ENCODE measurements at regions not wholly inside any gene's neighbourhood (a gene's known extent, or its start where the extent isn't known, plus 50 kb on each side); places are given as distances from the start of the nearest gene placed in this dataset.

GRCh38 chr7:16993543-16993942 is 111.8 kb upstream of the AGR3 start:
- TF ChIP-seq POU6F1 (CRISPR knock-in tag; IDR thresholded peaks at IDR 0.05; ENCODE audit: borderline replicate concordance, low read depth) (no peak), ESRRG (CRISPR knock-in tag; IDR thresholded peaks at IDR 0.05) (no peak), CREB5 (CRISPR knock-in tag; IDR thresholded peaks at IDR 0.05; ENCODE audit: low read depth) (no peak), ZNF565 (CRISPR knock-in tag; conservative IDR thresholded peaks at IDR 0.05; ENCODE audit: low read depth) (no peak), ZNF8 (CRISPR knock-in tag; IDR thresholded peaks at IDR 0.05) (no peak), OSR1 (CRISPR knock-in tag; IDR thresholded peaks at IDR 0.05) (no peak), SNAI2 (CRISPR knock-in tag; IDR thresholded peaks at IDR 0.05) (no peak)
- no peak for ATAC-seq

- TF ChIP-seq ISL1 (CRISPR knock-in tag; IDR thresholded peaks at IDR 0.05) (no peak), RARB (CRISPR knock-in tag; IDR thresholded peaks at IDR 0.05) (no peak), ZNF8 (CRISPR knock-in tag; IDR thresholded peaks at IDR 0.05) (no peak), ESRRG (CRISPR knock-in tag; IDR thresholded peaks at IDR 0.05) (no peak), ZFP3 (CRISPR knock-in tag; IDR thresholded peaks at IDR 0.05) (no peak), GLIS3 (CRISPR knock-in tag; IDR thresholded peaks at IDR 0.05) (no peak), ARNTL (CRISPR knock-in tag; IDR thresholded peaks at IDR 0.05; ENCODE audit: borderline replicate concordance, low read depth) (no peak), CSRNP3 (CRISPR knock-in tag; IDR thresholded peaks at IDR 0.05) (no peak), ZFP30 (CRISPR knock-in tag; IDR thresholded peaks at IDR 0.05) (no peak), OSR1 (CRISPR knock-in tag; IDR thresholded peaks at IDR 0.05) (no peak)
- ATAC-seq, result no peak
Measured at GRCh38 chr7:16998481-16999051, 116.8 kb upstream of the AGR3 start.

GRCh38 chr7:16999541-17000267 is 117.9 kb upstream of the AGR3 start:
- no peak for ATAC-seq
- TF ChIP-seq ZFP3 (CRISPR knock-in tag; IDR thresholded peaks at IDR 0.05) (no peak), CSDC2 (CRISPR knock-in tag; IDR thresholded peaks at IDR 0.05) (no peak), OSR1 (CRISPR knock-in tag; IDR thresholded peaks at IDR 0.05) (no peak), PATZ1 (CRISPR knock-in tag; IDR thresholded peaks at IDR 0.05; ENCODE audit: borderline replicate concordance) (no peak), TOX (CRISPR knock-in tag; IDR thresholded peaks at IDR 0.05; ENCODE audit: borderline replicate concordance) (no peak), ZNF70 (CRISPR knock-in tag; IDR thresholded peaks at IDR 0.05) (no peak), GLIS3 (CRISPR knock-in tag; IDR thresholded peaks at IDR 0.05) (no peak)

- no peak for TF ChIP-seq GLIS3 (CRISPR knock-in tag; IDR thresholded peaks at IDR 0.05)
- no peak for ATAC-seq
Measured at GRCh38 chr7:17005271-17005670, 123.5 kb upstream of the AGR3 start.

GRCh38 chr7:17007841-17008240 is 126.1 kb upstream of the AGR3 start:
- no peak for ATAC-seq
- TF ChIP-seq TOX (CRISPR knock-in tag; IDR thresholded peaks at IDR 0.05; ENCODE audit: borderline replicate concordance), result no peak
- TF ChIP-seq GLIS3 (CRISPR knock-in tag; IDR thresholded peaks at IDR 0.05), result no peak
- no peak for TF ChIP-seq RARB (CRISPR knock-in tag; IDR thresholded peaks at IDR 0.05)
- TF ChIP-seq ZNF565 (CRISPR knock-in tag; conservative IDR thresholded peaks at IDR 0.05; ENCODE audit: low read depth), result no peak
- TF ChIP-seq ARNTL (CRISPR knock-in tag; IDR thresholded peaks at IDR 0.05; ENCODE audit: borderline replicate concordance, low read depth), result no peak
- TF ChIP-seq ESRRG (CRISPR knock-in tag; IDR thresholded peaks at IDR 0.05), result no peak
- no peak for TF ChIP-seq POU6F1 (CRISPR knock-in tag; IDR thresholded peaks at IDR 0.05; ENCODE audit: borderline replicate concordance, low read depth)
- TF ChIP-seq ISL1 (CRISPR knock-in tag; IDR thresholded peaks at IDR 0.05), result no peak
- TF ChIP-seq CSDC2 (CRISPR knock-in tag; IDR thresholded peaks at IDR 0.05), result no peak
- no peak for TF ChIP-seq PPARA (CRISPR knock-in tag; IDR thresholded peaks at IDR 0.05; ENCODE audit: borderline replicate concordance)
- TF ChIP-seq ZC3H10 (CRISPR knock-in tag; IDR thresholded peaks at IDR 0.05), result no peak
- no peak for TF ChIP-seq CREB5 (CRISPR knock-in tag; IDR thresholded peaks at IDR 0.05; ENCODE audit: low read depth)

All from SK-N-SH treated with all-trans-retinoic acid at 6 μM for 48 hours (cell line).